ENCODE measurements at regions not wholly inside any gene's neighbourhood (a gene's known extent, or its start where the extent isn't known, plus 50 kb on each side); places are given as distances from the start of the nearest gene placed in this dataset.
A peak's percentile ranks its signal among the peaks of the same experiment; 100 is the strongest.

- no peaks in the 10 kb centered on the region for H3F3A ChIP-seq (ENCODE audit: insufficient read depth, low read length)
- H3K36me3 ChIP-seq (replicated peaks; ENCODE audit: insufficient read depth, low read length): no peaks in the 10 kb centered on the region
- peak; percentile 44 for DNase-seq
- H3K4me2 ChIP-seq (ENCODE audit: low read depth, low read length): peak overlapping the region; percentile 48
- H3K9me3 ChIP-seq (replicated peaks; ENCODE audit: insufficient read depth, low read length): no peaks in the 10 kb centered on the region
- H3K79me2 ChIP-seq (ENCODE audit: low read length): no peaks in the 10 kb centered on the region
- peak overlapping the region; percentile 21; the same call in 1 of the 2 replicates for H3K27ac ChIP-seq (ENCODE audit: low read length)
- no peaks in the 10 kb centered on the region for H3K27me3 ChIP-seq (replicated peaks; ENCODE audit: insufficient read depth, low read length)
- no peak overlapping the region for H3K4me3 ChIP-seq (ENCODE audit: low read length)
- H3K9ac ChIP-seq (ENCODE audit: low read length): no peak overlapping the region
- TF ChIP-seq EZH2phosphoT487 (IDR thresholded peaks at IDR 0.05; ENCODE audit: low read length): no peak
- TF ChIP-seq CTCF (IDR thresholded peaks at IDR 0.05; ENCODE audit: low read length): no peak
- no peak for TF ChIP-seq EZH2 (optimal IDR thresholded peaks at IDR 0.05; ENCODE audit: low read depth, low read length)
- H2AFZ ChIP-seq (ENCODE audit: low read length): peak overlapping the region; percentile 32
- H3K9me2 ChIP-seq (replicated peaks; ENCODE audit: insufficient read depth, low read length): no peaks in the 10 kb centered on the region
- no peaks in the 10 kb centered on the region for H4K20me1 ChIP-seq (ENCODE audit: insufficient read depth, low read length)
- H3K4me1 ChIP-seq (ENCODE audit: low read length): peaks cover 11% of the 10 kb centered on the region
These were observed 470.8 kb upstream of the VRK2 start for GRCh38 chr2:57575700-57576268.

- Histone ChIP-seq H3K4me1 (ENCODE audit: low read length) (peaks cover 11% of the 10 kb centered on the region), H3K9me2 (replicated peaks; ENCODE audit: insufficient read depth, low read length) (no peaks in the 10 kb centered on the region), H3F3A (ENCODE audit: insufficient read depth, low read length) (no peaks in the 10 kb centered on the region), H3K4me3 (ENCODE audit: low read length) (no peak overlapping the region), H3K36me3 (replicated peaks; ENCODE audit: insufficient read depth, low read length) (no peaks in the 10 kb centered on the region), H3K27me3 (replicated peaks; ENCODE audit: insufficient read depth, low read length) (no peaks in the 10 kb centered on the region), H3K79me2 (ENCODE audit: low read length) (no peaks in the 10 kb centered on the region), H3K4me2 (ENCODE audit: low read depth, low read length) (no peak overlapping the region), H4K20me1 (ENCODE audit: insufficient read depth, low read length) (no peaks in the 10 kb centered on the region), H3K27ac (ENCODE audit: low read length) (no peak overlapping the region), H2AFZ (ENCODE audit: low read length) (no peak overlapping the region), H3K9ac (ENCODE audit: low read length) (no peak overlapping the region), H3K9me3 (replicated peaks; ENCODE audit: insufficient read depth, low read length) (no peaks in the 10 kb centered on the region)
- no peak for DNase-seq
- no peak for TF ChIP-seq EZH2 (optimal IDR thresholded peaks at IDR 0.05; ENCODE audit: low read depth, low read length)
- TF ChIP-seq EZH2phosphoT487 (IDR thresholded peaks at IDR 0.05; ENCODE audit: low read length): no peak
- no peak for TF ChIP-seq CTCF (IDR thresholded peaks at IDR 0.05; ENCODE audit: low read length)
These were observed 469.6 kb upstream of the VRK2 start for GRCh38 chr2:57576983-57577382.

GRCh38 chr2:57597940-57598339, 448.7 kb upstream of the VRK2 start:
- Histone ChIP-seq H3K4me2 (ENCODE audit: low read depth, low read length) (no peak overlapping the region), H3K27ac (ENCODE audit: low read length) (no peak overlapping the region), H3K9ac (ENCODE audit: low read length) (no peak overlapping the region), H3K79me2 (ENCODE audit: low read length) (no peaks in the 10 kb centered on the region), H3F3A (ENCODE audit: insufficient read depth, low read length) (no peaks in the 10 kb centered on the region), H4K20me1 (ENCODE audit: insufficient read depth, low read length) (no peaks in the 10 kb centered on the region), H3K9me3 (replicated peaks; ENCODE audit: insufficient read depth, low read length) (no peaks in the 10 kb centered on the region), H3K27me3 (replicated peaks; ENCODE audit: insufficient read depth, low read length) (no peaks in the 10 kb centered on the region), H2AFZ (ENCODE audit: low read length) (no peak overlapping the region), H3K36me3 (replicated peaks; ENCODE audit: insufficient read depth, low read length) (no peaks in the 10 kb centered on the region), H3K4me3 (ENCODE audit: low read length) (no peak overlapping the region), H3K9me2 (replicated peaks; ENCODE audit: insufficient read depth, low read length) (no peaks in the 10 kb centered on the region), H3K4me1 (ENCODE audit: low read length) (no peaks in the 10 kb centered on the region)
- DNase-seq: no peak
- TF ChIP-seq EZH2 (optimal IDR thresholded peaks at IDR 0.05; ENCODE audit: low read depth, low read length) (no peak), EZH2phosphoT487 (IDR thresholded peaks at IDR 0.05; ENCODE audit: low read length) (no peak), CTCF (IDR thresholded peaks at IDR 0.05; ENCODE audit: low read length) (no peak)
